Gastroesophageal sphincter (tissue), 3 donors: ENCODE measurements at regions not wholly inside any gene's neighbourhood (a gene's known extent, or its start where the extent isn't known, plus 50 kb on each side); places are given as distances from the start of the nearest gene placed in this dataset.

Source experiments
- CTCF ChIP-seq, 4 experiments: fragments of 200-600 bp in 2 of 4; fragments of 450-650 bp in 2 of 4; sonication (generic) in 1 of 4; IDR thresholded peaks; one replicate each; pipeline ENCODE4 v1.5.1; 2017 to 2019; ENCODE audit warnings: antibody characterized with exemption in 4 of 4, mild to moderate bottlenecking in 2 of 4, moderate library complexity in 2 of 4
- POLR2A ChIP-seq, 2 donors: fragments of 450-650 bp; IDR thresholded peaks; one replicate each; pipeline ENCODE4 v1.6.1; 2017; ENCODE audit warnings: antibody characterized with exemption in 2 of 2, mild to moderate bottlenecking in 2 of 2, moderate library complexity in 1 of 2

GRCh38 chr3:36302158-36302509, 78.2 kb upstream of the STAC start:
- TF ChIP-seq CTCF (IDR thresholded peaks at IDR 0.05): no peak
- TF ChIP-seq POLR2A (IDR thresholded peaks at IDR 0.05): no peak
